HUES48 (cell line): ENCODE measurements at regions not wholly inside any gene's neighbourhood (a gene's known extent, or its start where the extent isn't known, plus 50 kb on each side); places are given as distances from the start of the nearest gene placed in this dataset.
A peak's percentile ranks its signal among the peaks of the same experiment; 100 is the strongest.

Experiments
- H3K27ac ChIP-seq: one replicate; pipeline ENCODE4 v1.7.0; 2013; ENCODE audit warnings: low read depth, low read length, inconsistent platforms
- H3K27me3 ChIP-seq: 2 replicates; pipeline ENCODE4 v1.6.1; 2013; ENCODE audit warnings: mild to moderate bottlenecking, low read length; ENCODE audit not compliant: control insufficient read depth, insufficient read depth
- H3K36me3 ChIP-seq: 2 replicates; pipeline ENCODE4 v1.6.1; 2013; ENCODE audit warnings: low read length; ENCODE audit not compliant: control insufficient read depth, insufficient read depth
- H3K4me1 ChIP-seq: 2 replicates; pipeline ENCODE4 v1.6.1; 2013; ENCODE audit warnings: mild to moderate bottlenecking, low read length; ENCODE audit not compliant: control insufficient read depth, insufficient read depth
- H3K4me3 ChIP-seq: 2 replicates; pipeline ENCODE4 v1.5.1; 2013; ENCODE audit warnings: mild to moderate bottlenecking, low read depth, low read length
- H3K9ac ChIP-seq: 2 replicates; pipeline ENCODE4 v1.6.1; 2013; ENCODE audit warnings: mild to moderate bottlenecking, low read depth, low read length, moderate library complexity
- H3K9me3 ChIP-seq: 2 replicates; pipeline ENCODE4 v1.6.1; 2013; ENCODE audit warnings: low read length; ENCODE audit not compliant: control insufficient read depth, insufficient read depth

GRCh38 chr5:158313733-158314464, 455.0 kb upstream of the CLINT1 start:
- no peak overlapping the region for H3K4me3 ChIP-seq
- H3K27me3 ChIP-seq, result no peaks in the 10 kb centered on the region
- H3K4me1 ChIP-seq, result peaks cover 29% of the 10 kb centered on the region
- H3K9me3 ChIP-seq, result no peaks in the 10 kb centered on the region
- H3K9ac ChIP-seq, result no peak overlapping the region
- peak overlapping the region; percentile 77 for H3K27ac ChIP-seq
- no peaks in the 10 kb centered on the region for H3K36me3 ChIP-seq

- no peak overlapping the region for H3K4me3 ChIP-seq
- H3K27ac ChIP-seq, result peak overlapping the region; percentile 77
- H3K36me3 ChIP-seq, result no peaks in the 10 kb centered on the region
- peaks cover 29% of the 10 kb centered on the region for H3K4me1 ChIP-seq
- H3K9ac ChIP-seq, result no peak overlapping the region
- H3K9me3 ChIP-seq, result no peaks in the 10 kb centered on the region
- no peaks in the 10 kb centered on the region for H3K27me3 ChIP-seq
Measured at GRCh38 chr5:158313027-158313732, 454.2 kb upstream of the CLINT1 start.

- Histone ChIP-seq H3K4me3 (no peak overlapping the region), H3K36me3 (no peaks in the 10 kb centered on the region), H3K27ac (no peak overlapping the region), H3K27me3 (no peaks in the 10 kb centered on the region), H3K9ac (no peak overlapping the region), H3K9me3 (no peaks in the 10 kb centered on the region), H3K4me1 (peaks cover 20% of the 10 kb centered on the region)
Measured at GRCh38 chr5:158309088-158309807, 450.3 kb upstream of the CLINT1 start.

- no peak overlapping the region for H3K27ac ChIP-seq
- H3K9ac ChIP-seq, result no peak overlapping the region
- H3K4me3 ChIP-seq, result no peak overlapping the region
- peaks cover 13% of the 10 kb centered on the region for H3K4me1 ChIP-seq
- H3K9me3 ChIP-seq, result no peaks in the 10 kb centered on the region
- H3K27me3 ChIP-seq, result no peaks in the 10 kb centered on the region
- H3K36me3 ChIP-seq, result no peaks in the 10 kb centered on the region
Measured at GRCh38 chr5:158308429-158309025, 449.6 kb upstream of the CLINT1 start.

GRCh38 chr5:158305861-158306260, 446.9 kb upstream of the CLINT1 start:
- Histone ChIP-seq H3K4me1 (no peaks in the 10 kb centered on the region), H3K36me3 (no peaks in the 10 kb centered on the region), H3K27me3 (no peaks in the 10 kb centered on the region), H3K27ac (no peak overlapping the region), H3K9me3 (no peaks in the 10 kb centered on the region), H3K4me3 (no peak overlapping the region), H3K9ac (no peak overlapping the region)

- Histone ChIP-seq H3K27me3 (no peaks in the 10 kb centered on the region), H3K9me3 (no peaks in the 10 kb centered on the region), H3K4me1 (no peaks in the 10 kb centered on the region), H3K4me3 (no peak overlapping the region), H3K36me3 (no peaks in the 10 kb centered on the region), H3K9ac (no peak overlapping the region), H3K27ac (no peak overlapping the region)
Measured at GRCh38 chr5:158304607-158305006, 445.7 kb upstream of the CLINT1 start.

- Histone ChIP-seq H3K27me3 (no peaks in the 10 kb centered on the region), H3K9me3 (no peaks in the 10 kb centered on the region), H3K4me1 (no peaks in the 10 kb centered on the region), H3K4me3 (no peak overlapping the region), H3K36me3 (no peaks in the 10 kb centered on the region), H3K9ac (no peak overlapping the region), H3K27ac (no peak overlapping the region)
Measured at GRCh38 chr5:158303883-158304282, 444.9 kb upstream of the CLINT1 start.

- no peak overlapping the region for H3K27ac ChIP-seq
- no peaks in the 10 kb centered on the region for H3K9me3 ChIP-seq
- H3K4me3 ChIP-seq, result no peak overlapping the region
- H3K27me3 ChIP-seq, result no peaks in the 10 kb centered on the region
- H3K9ac ChIP-seq, result no peak overlapping the region
- H3K4me1 ChIP-seq, result no peaks in the 10 kb centered on the region
- H3K36me3 ChIP-seq, result no peaks in the 10 kb centered on the region
Measured at GRCh38 chr5:158303275-158303674, 444.3 kb upstream of the CLINT1 start.

GRCh38 chr5:158302029-158302428, 443.1 kb upstream of the CLINT1 start:
- Histone ChIP-seq H3K4me3 (no peak overlapping the region), H3K27ac (no peak overlapping the region), H3K4me1 (no peaks in the 10 kb centered on the region), H3K36me3 (no peaks in the 10 kb centered on the region), H3K9me3 (no peaks in the 10 kb centered on the region), H3K27me3 (no peaks in the 10 kb centered on the region), H3K9ac (no peak overlapping the region)

- H3K4me1 ChIP-seq, result no peaks in the 10 kb centered on the region
- no peaks in the 10 kb centered on the region for H3K9me3 ChIP-seq
- H3K9ac ChIP-seq, result no peak overlapping the region
- no peak overlapping the region for H3K27ac ChIP-seq
- no peaks in the 10 kb centered on the region for H3K27me3 ChIP-seq
- no peak overlapping the region for H3K4me3 ChIP-seq
- H3K36me3 ChIP-seq, result no peaks in the 10 kb centered on the region
Measured at GRCh38 chr5:158301186-158301585, 442.2 kb upstream of the CLINT1 start.

- Histone ChIP-seq H3K9ac (no peak overlapping the region), H3K27ac (no peak overlapping the region), H3K27me3 (no peaks in the 10 kb centered on the region), H3K9me3 (no peaks in the 10 kb centered on the region), H3K4me3 (no peak overlapping the region), H3K4me1 (no peaks in the 10 kb centered on the region), H3K36me3 (no peaks in the 10 kb centered on the region)
Measured at GRCh38 chr5:158300256-158300655, 441.3 kb upstream of the CLINT1 start.
